ENCODE measurements at regions not wholly inside any gene's neighbourhood (a gene's known extent, or its start where the extent isn't known, plus 50 kb on each side); places are given as distances from the start of the nearest gene placed in this dataset.

DNA sequence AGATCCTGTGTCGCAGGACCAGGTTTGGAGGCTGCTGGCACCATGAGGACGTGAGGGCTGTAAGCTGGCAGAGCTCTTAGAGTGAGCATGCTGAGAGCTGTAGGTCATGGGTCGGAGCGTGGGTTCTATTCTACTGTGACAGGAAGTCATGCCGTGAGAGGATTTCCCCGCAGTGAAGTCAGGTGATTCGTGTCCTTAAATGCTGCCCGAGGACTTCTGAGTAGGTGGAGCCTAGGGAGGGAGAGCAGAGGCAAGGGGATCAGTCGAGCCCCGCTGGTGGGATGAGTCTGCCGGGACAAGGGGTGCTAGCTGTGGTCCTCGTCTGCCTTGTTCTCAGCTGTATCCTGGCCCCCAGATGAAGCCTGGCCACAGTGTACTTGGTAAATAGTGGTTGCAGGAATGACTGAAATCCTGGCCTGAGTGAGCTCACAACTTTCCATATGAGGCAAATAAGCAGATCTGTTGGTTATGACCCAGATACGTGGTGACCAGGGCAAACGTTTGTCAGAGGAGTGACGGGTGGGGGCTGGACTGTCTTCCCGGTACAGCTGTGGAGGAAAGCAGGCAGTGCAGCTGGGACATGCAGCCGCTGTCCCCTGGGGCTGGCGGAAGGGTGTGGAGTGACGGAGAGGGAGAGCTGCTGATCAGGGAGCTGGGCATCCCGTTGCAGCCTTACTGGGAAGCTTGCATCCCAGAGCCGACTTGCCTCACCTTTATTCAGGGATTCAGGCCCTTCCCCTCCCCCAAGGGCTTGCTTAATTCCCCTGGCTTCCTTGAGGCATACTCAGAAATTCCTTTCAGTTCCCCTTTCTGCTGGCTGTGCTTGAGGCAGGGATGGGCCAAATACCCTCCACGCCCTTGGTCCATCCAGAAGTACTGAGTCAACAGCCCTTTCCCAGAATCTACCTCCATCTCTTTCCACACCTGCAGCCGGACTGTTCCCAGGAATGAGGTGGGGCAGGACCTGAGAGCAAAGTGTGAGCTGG is 250.9 kb upstream of the RREB1 start:
- H3K9me3 Mint-ChIP-seq (ENCODE audit: low read depth): no peaks in the 10 kb centered on the region
- DNase-seq (ENCODE audit: low spot score, unreplicated experiment): no peak
- no peak overlapping the region for H3K27ac Mint-ChIP-seq
- H3K4me1 Mint-ChIP-seq (ENCODE audit: low read depth): peaks cover 5% of the 10 kb centered on the region
- H3K36me3 Mint-ChIP-seq (ENCODE audit: insufficient read depth): no peaks in the 10 kb centered on the region
- H3K4me3 Mint-ChIP-seq (ENCODE audit: low read depth): no peak overlapping the region
- TF ChIP-seq, protein P1, sequence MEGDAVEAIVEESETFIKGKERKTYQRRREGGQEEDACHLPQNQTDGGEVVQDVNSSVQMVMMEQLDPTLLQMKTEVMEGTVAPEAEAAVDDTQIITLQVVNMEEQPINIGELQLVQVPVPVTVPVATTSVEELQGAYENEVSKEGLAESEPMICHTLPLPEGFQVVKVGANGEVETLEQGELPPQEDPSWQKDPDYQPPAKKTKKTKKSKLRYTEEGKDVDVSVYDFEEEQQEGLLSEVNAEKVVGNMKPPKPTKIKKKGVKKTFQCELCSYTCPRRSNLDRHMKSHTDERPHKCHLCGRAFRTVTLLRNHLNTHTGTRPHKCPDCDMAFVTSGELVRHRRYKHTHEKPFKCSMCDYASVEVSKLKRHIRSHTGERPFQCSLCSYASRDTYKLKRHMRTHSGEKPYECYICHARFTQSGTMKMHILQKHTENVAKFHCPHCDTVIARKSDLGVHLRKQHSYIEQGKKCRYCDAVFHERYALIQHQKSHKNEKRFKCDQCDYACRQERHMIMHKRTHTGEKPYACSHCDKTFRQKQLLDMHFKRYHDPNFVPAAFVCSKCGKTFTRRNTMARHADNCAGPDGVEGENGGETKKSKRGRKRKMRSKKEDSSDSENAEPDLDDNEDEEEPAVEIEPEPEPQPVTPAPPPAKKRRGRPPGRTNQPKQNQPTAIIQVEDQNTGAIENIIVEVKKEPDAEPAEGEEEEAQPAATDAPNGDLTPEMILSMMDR (IDR thresholded peaks at IDR 0.05; ENCODE audit: unreplicated experiment): no peak
- peaks cover 14% of the 10 kb centered on the region for H3K27me3 Mint-ChIP-seq

DNA sequence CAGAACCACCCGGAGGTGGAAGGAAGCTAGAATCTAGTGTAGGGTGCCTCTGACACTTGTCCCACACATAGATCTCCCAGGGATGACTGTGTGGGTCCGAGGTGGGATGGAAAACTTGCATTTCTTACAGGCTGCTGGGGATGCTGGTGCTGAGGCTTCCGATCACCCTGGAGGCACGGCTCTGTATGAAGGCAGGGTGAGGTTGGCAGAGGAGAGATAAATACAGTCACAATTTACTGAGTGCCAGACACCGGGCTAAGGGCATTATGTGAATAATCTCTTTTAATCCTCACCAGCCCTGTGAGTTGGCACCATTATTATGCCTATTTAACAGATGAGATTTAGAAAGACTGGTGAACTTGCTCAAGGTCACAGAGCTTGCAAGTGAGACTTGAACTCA is 250.2 kb upstream of the RREB1 start:
- Mint-ChIP-seq H3K4me1 (ENCODE audit: low read depth) (peaks cover 5% of the 10 kb centered on the region), H3K27me3 (peaks cover 14% of the 10 kb centered on the region), H3K36me3 (ENCODE audit: insufficient read depth) (no peaks in the 10 kb centered on the region), H3K4me3 (ENCODE audit: low read depth) (no peak overlapping the region), H3K9me3 (ENCODE audit: low read depth) (no peaks in the 10 kb centered on the region), H3K27ac (no peak overlapping the region)
- no peak for DNase-seq (ENCODE audit: low spot score, unreplicated experiment)
- TF ChIP-seq, protein P1 (IDR thresholded peaks at IDR 0.05; ENCODE audit: unreplicated experiment): no peak

DNA sequence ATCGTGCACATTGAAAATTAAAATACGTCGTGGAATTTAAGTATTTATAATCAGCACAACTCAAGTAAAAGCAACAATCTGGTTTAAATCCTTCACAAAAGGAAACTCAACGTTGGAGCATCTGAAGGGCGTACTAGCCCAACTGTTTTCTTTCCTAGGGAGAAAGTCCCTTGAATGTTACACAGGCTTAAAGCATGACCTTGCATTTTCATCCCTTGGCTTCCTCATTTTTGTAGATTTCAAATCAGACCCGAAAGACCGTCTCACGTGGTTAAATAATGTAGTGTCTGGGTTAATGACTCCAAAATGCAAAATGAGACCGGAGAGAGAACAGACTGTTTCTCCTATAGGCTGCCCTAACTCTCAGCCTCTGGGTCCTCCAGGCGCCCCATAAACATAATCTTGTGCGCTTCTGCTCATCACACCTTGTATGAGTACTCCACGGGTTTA is 249.2 kb upstream of the RREB1 start:
- peaks cover 5% of the 10 kb centered on the region for H3K4me1 Mint-ChIP-seq (ENCODE audit: low read depth)
- no peak overlapping the region for H3K27ac Mint-ChIP-seq
- TF ChIP-seq, protein P1 (IDR thresholded peaks at IDR 0.05; ENCODE audit: unreplicated experiment): no peak
- H3K4me3 Mint-ChIP-seq (ENCODE audit: low read depth): no peak overlapping the region
- peaks cover 14% of the 10 kb centered on the region for H3K27me3 Mint-ChIP-seq
- H3K9me3 Mint-ChIP-seq (ENCODE audit: low read depth): no peaks in the 10 kb centered on the region
- no peaks in the 10 kb centered on the region for H3K36me3 Mint-ChIP-seq (ENCODE audit: insufficient read depth)
- DNase-seq (ENCODE audit: low spot score, unreplicated experiment): no peak

DNA sequence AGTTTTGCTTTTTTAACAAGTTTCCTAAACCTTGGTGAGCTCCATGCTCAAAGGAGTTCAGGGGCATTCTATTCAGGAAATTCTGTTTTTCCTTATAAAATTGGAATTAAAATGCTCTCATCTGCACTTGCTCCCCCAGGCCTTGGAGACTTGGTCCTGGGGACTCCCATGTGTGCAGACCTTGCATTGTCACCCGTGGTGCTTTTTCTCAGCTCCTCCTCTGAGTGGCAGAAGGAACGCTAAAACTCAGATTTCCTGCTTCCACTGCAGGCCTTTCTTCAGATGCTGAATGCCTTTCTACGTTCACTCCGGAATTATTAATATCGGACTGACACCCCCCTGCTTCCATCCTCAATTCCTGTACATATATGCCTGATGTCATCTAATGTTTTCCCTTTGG is 248.7 kb upstream of the RREB1 start:
- TF ChIP-seq, protein P1 (IDR thresholded peaks at IDR 0.05; ENCODE audit: unreplicated experiment): no peak
- DNase-seq (ENCODE audit: low spot score, unreplicated experiment): no peak
- H3K27me3 Mint-ChIP-seq: peaks cover 14% of the 10 kb centered on the region
- no peak overlapping the region for H3K27ac Mint-ChIP-seq
- H3K36me3 Mint-ChIP-seq (ENCODE audit: insufficient read depth): no peaks in the 10 kb centered on the region
- no peak overlapping the region for H3K4me3 Mint-ChIP-seq (ENCODE audit: low read depth)
- no peaks in the 10 kb centered on the region for H3K9me3 Mint-ChIP-seq (ENCODE audit: low read depth)
- H3K4me1 Mint-ChIP-seq (ENCODE audit: low read depth): peaks cover 5% of the 10 kb centered on the region

DNA sequence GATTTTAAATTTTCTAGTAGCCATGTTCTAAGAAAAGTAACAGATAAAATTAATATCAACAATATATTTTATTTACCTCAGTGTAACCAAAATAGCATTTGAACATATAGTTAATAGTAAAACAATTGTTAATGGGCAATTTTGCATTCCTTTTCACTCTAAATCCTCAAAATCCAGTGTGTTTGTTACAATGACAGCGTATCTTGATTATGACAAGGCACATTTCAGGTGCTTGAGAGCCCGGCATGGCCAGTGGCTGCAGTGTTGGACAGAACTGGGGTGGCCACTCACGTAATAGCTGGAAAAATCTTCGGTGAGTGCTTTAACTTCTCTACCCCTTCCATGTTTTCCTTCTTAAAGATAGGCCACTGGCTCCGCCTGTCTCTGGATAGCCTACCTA is 248.0 kb upstream of the RREB1 start:
- Mint-ChIP-seq H3K9me3 (ENCODE audit: low read depth) (no peaks in the 10 kb centered on the region), H3K27me3 (peaks cover 14% of the 10 kb centered on the region), H3K4me1 (ENCODE audit: low read depth) (peaks cover 5% of the 10 kb centered on the region), H3K27ac (no peak overlapping the region), H3K36me3 (ENCODE audit: insufficient read depth) (no peaks in the 10 kb centered on the region), H3K4me3 (ENCODE audit: low read depth) (no peak overlapping the region)
- DNase-seq (ENCODE audit: low spot score, unreplicated experiment): no peak
- TF ChIP-seq, protein P1 (IDR thresholded peaks at IDR 0.05; ENCODE audit: unreplicated experiment): no peak

Measured in progenitor cell of endocrine pancreas (in vitro differentiated cells).